ENCODE measurements at regions not wholly inside any gene's neighbourhood (a gene's known extent, or its start where the extent isn't known, plus 50 kb on each side); places are given as distances from the start of the nearest gene placed in this dataset.

GRCh38 chr9:108483676-108484075 is 372.1 kb downstream of the ACTL7B start:
- DNase-seq: no peak

- DNase-seq: no peak
Measured at GRCh38 chr9:108479989-108480652, 375.7 kb downstream of the ACTL7B start.

DNA sequence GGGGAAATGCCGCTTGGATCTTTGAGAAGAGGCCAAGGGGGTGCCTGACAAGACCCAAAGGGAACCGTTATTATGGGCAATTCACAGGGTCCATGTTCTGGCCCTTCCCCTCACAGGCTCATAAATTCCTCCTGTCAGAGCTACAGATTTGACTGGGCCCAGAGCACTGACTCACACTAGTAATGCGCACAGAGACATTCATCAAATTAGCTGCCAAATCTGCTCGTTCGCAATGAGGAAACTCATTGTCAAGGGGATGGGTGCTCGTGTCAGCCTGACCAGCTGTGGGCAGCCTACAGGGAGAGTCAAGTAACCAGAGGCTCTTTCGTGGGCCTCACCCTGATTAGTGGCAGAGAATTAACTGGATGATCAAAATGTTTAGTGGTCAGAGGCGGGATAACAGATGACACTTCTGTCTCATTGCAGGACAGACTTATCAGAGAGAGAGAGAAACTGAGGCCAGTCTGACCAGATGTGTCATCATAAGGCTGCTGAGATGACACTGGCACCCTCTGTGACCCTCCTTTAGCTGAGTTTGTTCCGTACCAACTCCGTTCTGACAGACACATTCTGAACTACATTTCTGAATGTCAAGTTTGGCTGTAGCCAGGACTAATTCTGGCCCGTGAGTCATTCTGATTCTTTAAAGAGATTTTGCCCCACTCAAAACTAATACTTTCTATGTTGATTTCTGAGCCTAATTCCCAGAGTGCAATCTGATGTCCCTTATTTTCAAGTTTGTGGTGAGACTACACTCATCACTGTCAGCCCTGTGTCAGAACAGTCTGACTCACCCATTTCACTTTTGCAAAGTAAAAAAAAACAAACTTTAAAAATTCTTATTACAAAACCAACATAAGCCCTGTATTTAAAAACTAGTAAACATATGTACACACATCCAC is 377.1 kb downstream of the ACTL7B start:
- DNase-seq: no peak

- DNase-seq: no peak
Measured at GRCh38 chr9:108477529-108478006, 378.2 kb downstream of the ACTL7B start.

DNA sequence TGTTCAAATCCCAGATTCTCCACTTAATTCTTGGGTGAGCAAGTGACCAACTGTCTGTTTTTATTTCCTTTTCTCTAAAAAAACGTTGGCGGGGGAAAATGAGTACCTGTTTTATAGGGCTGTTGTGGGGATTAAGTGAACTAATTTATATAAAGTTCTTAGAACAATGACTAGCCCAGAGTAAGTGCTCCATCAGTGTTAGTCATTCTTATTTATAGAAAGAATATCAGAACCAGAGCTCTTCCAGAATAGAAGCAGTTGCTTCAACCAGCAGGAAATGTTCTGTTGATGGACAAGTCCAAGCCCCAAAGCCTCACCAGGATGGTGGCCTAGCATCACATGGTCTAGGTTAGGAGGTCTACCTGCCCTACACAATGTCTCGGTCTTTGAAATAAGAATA is 379.2 kb downstream of the ACTL7B start:
- DNase-seq: no peak

GRCh38 chr9:108475813-108476212 is 380.0 kb downstream of the ACTL7B start:
- DNase-seq: no peak

DNA sequence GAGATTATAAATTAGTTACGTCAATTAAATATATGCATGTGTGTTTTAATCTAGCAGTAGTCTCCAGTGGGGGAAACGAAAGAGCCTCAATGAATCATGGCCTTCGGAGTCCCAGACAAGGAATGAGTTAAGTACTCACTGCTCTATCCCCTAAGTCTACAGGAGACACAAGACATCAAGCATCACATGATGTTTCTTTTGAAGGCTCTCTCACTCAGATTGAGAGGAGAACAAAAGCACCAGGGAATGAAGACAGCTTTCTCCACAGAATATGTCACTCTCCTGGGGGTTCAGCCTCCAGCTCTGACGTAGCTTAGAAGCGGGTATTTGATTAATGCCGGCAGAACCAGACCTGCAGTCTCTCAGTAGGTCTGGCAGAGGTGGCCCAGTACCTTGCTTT is 381.4 kb downstream of the ACTL7B start:
- no peak for DNase-seq

DNA sequence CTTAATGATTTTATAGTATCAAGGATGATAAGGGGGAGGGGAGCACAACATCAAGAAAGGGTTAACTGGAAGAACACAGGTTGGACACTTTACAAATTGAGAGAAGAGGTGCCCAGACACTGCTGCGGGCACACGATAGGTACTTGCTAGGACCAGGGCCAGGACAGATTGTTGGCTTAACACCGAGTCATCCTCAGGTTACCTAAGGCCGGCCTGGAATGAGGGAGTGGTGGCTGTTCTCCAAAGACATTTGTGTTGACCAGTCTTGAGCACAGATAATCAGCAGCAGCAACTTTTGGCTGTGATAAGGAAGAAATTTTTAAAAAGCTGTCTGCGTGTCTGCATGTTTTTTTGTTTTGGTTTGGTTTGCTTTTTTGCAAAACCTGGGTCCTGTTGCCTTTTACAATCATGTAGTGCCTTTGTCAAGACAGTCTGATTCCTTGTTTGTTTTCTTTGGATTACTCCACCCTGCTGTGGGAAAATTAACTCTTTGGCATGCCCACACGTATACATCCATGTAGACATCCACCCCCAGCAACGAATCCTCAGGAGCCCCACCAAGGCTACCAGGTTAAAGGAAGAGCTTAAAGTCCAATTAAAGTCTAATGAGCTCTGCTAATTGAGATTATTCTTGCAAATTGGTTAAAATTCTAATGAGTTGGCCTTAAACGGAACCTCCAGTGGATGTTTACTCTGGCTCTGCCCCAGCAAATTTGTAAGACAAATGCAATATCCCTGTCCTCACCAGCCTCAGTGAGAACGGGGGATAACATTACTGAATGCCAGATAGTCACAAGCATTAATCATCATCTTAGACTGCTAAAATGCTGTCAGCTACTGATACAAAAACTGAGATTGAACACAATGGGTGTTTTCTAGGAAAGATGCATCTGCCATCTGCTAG is 382.3 kb downstream of the ACTL7B start:
- no peak for DNase-seq

GRCh38 chr9:108469654-108470053 is 386.1 kb downstream of the ACTL7B start:
- no peak for DNase-seq

- DNase-seq: no peak
Measured at GRCh38 chr9:108468364-108468763, 387.4 kb downstream of the ACTL7B start.

- no peak for DNase-seq
Measured at GRCh38 chr9:108467653-108468324, 388.0 kb downstream of the ACTL7B start.

DNA sequence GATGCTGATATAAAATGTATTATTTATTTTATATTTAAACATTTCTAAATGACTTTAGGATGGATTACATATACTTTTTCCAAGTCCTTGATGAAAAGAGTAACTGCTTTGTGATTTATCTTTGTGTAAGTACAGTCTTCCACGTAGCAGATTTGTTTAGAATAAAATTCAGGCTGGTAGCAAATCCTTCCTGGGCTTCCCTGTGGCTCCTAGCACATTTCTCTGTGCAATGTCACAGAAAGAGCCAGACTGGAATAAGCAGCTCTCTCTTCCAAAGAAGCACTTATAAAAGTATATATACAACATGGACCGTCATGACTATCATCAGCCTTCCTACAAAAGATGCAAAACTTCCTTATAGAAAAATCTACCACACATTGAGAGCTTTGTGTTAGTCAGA is 388.6 kb downstream of the ACTL7B start:
- no peak for DNase-seq

DNA sequence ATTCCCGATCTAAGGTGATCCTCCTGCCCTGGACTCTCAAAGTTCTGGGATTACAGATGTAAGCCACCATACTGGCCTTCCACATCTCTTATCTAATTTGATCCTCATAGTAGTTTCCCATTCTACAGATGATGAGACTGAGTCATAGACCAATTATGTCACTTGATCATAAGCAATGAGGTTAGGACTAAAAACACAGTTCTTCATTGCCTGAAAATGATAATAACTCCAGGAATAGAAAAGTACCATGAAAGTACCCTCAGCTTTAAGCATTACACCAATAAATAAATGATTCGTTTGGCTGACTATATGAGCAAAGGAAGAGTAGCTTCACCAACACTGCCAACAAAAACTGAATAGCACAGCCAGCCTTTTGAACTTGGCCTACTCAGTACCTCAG is 389.5 kb downstream of the ACTL7B start:
- DNase-seq: no peak

GRCh38 chr9:108463932-108464606 is 391.7 kb downstream of the ACTL7B start:
- no peak for DNase-seq

- no peak for DNase-seq
Measured at GRCh38 chr9:108456903-108457302, 398.9 kb downstream of the ACTL7B start.

DNA sequence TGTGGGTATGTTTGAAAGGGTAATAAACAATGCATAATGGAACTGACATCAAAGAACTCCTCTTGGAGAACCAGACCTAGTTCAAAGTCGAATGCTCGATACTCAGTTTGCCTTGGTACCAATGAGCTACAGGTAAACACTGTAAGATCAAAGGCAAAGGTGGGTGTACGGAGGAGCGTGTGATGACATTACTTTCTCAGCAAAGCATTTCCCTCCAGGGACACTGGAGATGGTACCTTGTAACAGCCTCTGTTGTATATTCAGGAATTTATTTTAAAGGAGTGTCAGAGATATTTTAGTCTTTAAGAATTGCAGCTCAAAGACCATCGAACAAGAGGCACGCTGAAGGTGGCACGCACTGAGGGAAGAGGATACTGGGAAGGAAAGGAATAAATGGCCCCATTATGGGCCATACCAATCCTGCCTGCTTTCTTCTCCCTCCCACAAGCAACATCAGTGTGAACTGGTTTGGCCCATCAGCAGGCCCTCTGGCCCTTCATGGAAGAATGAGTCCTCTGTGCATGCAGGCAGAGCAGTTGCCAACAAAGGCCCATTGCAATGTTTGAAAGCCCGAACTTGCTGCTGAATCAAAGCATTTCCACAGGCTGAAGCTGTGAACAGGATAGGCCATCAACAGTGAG is 410.2 kb downstream of the ACTL7B start:
- no peak for DNase-seq

- no peak for DNase-seq
Measured at GRCh38 chr9:108444400-108445358, 411.1 kb downstream of the ACTL7B start.

DNA sequence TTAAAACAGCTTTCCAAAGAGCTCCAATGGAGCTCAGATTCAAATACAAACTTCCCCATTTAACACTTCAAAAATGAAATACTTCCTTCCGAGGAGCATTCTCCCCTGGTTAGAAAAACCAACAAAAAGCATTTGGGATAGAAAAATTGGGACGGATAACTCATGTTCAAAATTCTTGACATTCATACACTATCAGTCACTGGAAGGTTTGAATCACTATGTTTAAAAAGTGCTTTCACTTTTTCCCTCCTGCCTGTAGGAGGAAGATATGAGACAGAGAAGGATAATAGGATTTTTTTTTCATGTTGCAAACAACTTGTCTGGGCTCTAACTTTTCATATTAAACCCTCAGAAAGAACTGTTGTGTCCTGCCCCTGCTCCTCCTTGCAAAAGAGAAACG is 412.0 kb downstream of the ACTL7B start:
- DNase-seq: no peak

DNA sequence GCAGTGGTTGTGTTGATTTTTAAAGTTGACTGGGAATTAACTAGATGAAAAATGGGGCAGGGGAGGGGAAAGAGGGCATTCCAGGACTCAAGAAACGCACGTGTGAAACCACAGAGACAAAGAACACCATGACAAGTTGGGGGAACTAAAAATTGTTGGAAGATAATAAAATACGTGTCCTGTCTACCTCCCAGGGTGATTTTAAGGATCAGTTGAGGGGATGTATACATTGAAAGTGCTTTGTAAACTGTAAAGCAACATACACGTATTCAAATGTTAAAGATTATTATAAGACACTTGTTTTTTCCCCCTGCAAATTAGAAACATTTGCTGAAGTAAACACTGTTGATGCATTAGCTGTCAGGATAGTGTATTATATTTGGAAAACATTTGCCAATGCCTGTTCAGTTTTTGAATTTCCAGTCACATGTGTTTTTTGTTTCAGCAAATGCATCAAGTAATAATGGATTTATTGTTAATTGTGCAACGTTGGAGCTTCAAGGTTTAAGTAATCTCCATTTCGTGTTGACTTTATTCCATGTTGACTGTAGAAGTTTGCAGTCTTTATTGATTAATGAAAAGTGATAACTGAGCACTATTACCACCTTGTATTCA is 412.7 kb downstream of the ACTL7B start:
- no peak for DNase-seq

DNA sequence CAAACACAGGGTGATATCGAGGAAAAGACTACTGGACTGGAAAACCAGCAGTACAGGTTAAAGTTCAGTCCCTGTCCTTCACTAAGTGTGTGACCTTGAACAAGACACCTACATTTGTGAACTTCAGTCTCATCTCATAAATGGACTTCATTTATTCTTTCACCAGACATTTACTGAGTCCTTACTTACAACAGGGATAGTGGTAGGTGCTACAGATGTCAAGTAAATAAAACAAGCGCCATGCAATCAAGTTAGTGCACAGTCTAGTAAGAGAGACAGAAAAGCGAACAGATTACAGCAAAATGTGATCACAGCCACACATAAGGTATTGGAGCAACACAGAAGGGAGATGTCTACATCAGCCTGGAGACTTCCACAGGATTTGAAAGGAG is 413.2 kb downstream of the ACTL7B start:
- DNase-seq: no peak
